ENCODE measurements at regions not wholly inside any gene's neighbourhood (a gene's known extent, or its start where the extent isn't known, plus 50 kb on each side); places are given as distances from the start of the nearest gene placed in this dataset.

GRCh38 chr18:23350188-23350587, 102.9 kb upstream of the RIOK3 start:
- TF ChIP-seq CTCF (conservative IDR thresholded peaks at IDR 0.05; ENCODE audit: low read length) (no peak), EZH2phosphoT487 (IDR thresholded peaks at IDR 0.05; ENCODE audit: borderline replicate concordance, low read depth, low read length) (no peak)
